Fibroblast of lung (primary cell): ENCODE measurements at regions not wholly inside any gene's neighbourhood (a gene's known extent, or its start where the extent isn't known, plus 50 kb on each side); places are given as distances from the start of the nearest gene placed in this dataset.
A peak's percentile ranks its signal among the peaks of the same experiment; 100 is the strongest.

ENCODE experiments used
- DNase-seq, 2 donors: peaks; one replicate each; pipeline versions ENCODE4 v3.0.0 to v3.0.0-alpha.2; 2010; ENCODE audit warnings: low read depth in 2 of 2
- H2AFZ ChIP-seq: 2 replicates; pipeline ENCODE4 v1.5.1; 2012; ENCODE audit warnings: low read length, control low read depth, inconsistent platforms
- H3K27ac ChIP-seq: 2 replicates; pipeline ENCODE4 v1.5.1; 2011; ENCODE audit warnings: low read length, control low read depth; ENCODE audit not compliant: insufficient read depth
- H3K27me3 ChIP-seq: 2 replicates; pipeline ENCODE4 v1.5.1; 2011; ENCODE audit warnings: mild to moderate bottlenecking, low read length; ENCODE audit not compliant: control insufficient read depth, insufficient read depth
- H3K36me3 ChIP-seq: 2 replicates; pipeline ENCODE4 v1.5.1; 2011; ENCODE audit warnings: low read length; ENCODE audit not compliant: control insufficient read depth, insufficient read depth
- H3K4me1 ChIP-seq: 2 replicates; pipeline ENCODE4 v1.5.1; 2011; ENCODE audit warnings: low read length; ENCODE audit not compliant: control insufficient read depth, insufficient read depth; ENCODE audit errors: extremely low read depth
- H3K4me2 ChIP-seq: 2 replicates; pipeline ENCODE4 v1.5.1; 2011; ENCODE audit warnings: low read length, control low read depth; ENCODE audit not compliant: insufficient read depth; ENCODE audit errors: extremely low read depth
- H3K4me3 ChIP-seq, 4 experiments: fragments of 200-600 bp in 1 of 4; sonication (generic) in 1 of 4; replicated peaks in 1 of 4; 2 replicates each; pipeline ENCODE4 v1.5.1; 2011 to 2016; ENCODE audit warnings: low read length in 4 of 4, low read depth in 3 of 4, mild to moderate bottlenecking in 3 of 4, control low read depth in 2 of 4, inconsistent platforms in 1 of 4, mixed read lengths in 1 of 4; ENCODE audit not compliant: insufficient read depth in 1 of 4; ENCODE audit errors: control extremely low read depth in 1 of 4
- H3K79me2 ChIP-seq: 2 replicates; pipeline ENCODE4 v1.5.1; 2012; ENCODE audit warnings: mild to moderate bottlenecking, low read length, inconsistent platforms; ENCODE audit not compliant: control insufficient read depth, insufficient read depth
- H3K9ac ChIP-seq: 2 replicates; pipeline ENCODE4 v1.5.1; 2011; ENCODE audit warnings: mild to moderate bottlenecking, low read length, control low read depth; ENCODE audit not compliant: insufficient read depth
- H3K9me3 ChIP-seq: 2 replicates; pipeline ENCODE4 v1.5.1; 2012; ENCODE audit warnings: low read depth, low read length; ENCODE audit not compliant: control insufficient read depth, insufficient read depth
- H4K20me1 ChIP-seq: 2 replicates; pipeline ENCODE4 v1.5.1; 2011; ENCODE audit warnings: low read length; ENCODE audit not compliant: control insufficient read depth, insufficient read depth; ENCODE audit errors: extremely low read depth
- EZH2 ChIP-seq: IDR thresholded peaks from 2 replicates; pipeline ENCODE4 v1.5.1; 2012; ENCODE audit warnings: low read length, control low read depth, mild to moderate bottlenecking; ENCODE audit errors: missing control alignments
- TF ChIP-seq, protein P1 (sequence below), 2 donors: IDR thresholded peaks in 1 of 2; conservative IDR thresholded peaks in 1 of 2; 1 replicate in 1 of 2; 2 replicates in 1 of 2; pipeline ENCODE4 v1.5.1; 2011 to 2012; ENCODE audit warnings: low read length in 2 of 2, control low read depth in 1 of 2, inconsistent platforms in 1 of 2, low read depth in 1 of 2, mild to moderate bottlenecking in 1 of 2

DNA sequence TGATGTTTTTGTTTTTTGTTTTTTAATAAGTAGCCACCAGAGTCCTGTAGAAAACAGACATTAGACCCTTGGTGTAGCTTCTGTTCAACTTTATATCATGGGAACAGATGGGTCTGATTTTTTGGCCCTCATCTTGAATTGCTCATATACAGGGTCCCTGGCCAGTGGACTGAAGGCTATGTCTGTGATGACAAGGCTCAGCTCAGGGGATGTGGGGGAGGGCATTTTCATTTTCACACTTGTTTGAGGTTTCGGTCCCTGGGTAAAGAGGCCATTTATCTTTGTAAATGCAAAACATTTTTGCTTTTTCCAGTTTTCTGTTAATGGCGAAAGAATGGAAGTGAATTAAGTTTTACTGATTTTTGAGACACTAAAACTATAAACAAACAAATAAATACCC lies 257.6 kb upstream of the PHYHIPL start:
- Histone ChIP-seq H3K4me3 (no peak overlapping the region), H3K9ac (no peak overlapping the region), H3K4me2 (no peak overlapping the region), H3K9me3 (no peaks in the 10 kb centered on the region), H3K36me3 (no peaks in the 10 kb centered on the region), H2AFZ (no peak overlapping the region), H3K79me2 (no peaks in the 10 kb centered on the region), H3K4me1 (peaks cover 7% of the 10 kb centered on the region), H3K27me3 (no peaks in the 10 kb centered on the region), H4K20me1 (no peaks in the 10 kb centered on the region), H3K27ac (no peak overlapping the region)
- DNase-seq, result no peak
- TF ChIP-seq, protein P1, sequence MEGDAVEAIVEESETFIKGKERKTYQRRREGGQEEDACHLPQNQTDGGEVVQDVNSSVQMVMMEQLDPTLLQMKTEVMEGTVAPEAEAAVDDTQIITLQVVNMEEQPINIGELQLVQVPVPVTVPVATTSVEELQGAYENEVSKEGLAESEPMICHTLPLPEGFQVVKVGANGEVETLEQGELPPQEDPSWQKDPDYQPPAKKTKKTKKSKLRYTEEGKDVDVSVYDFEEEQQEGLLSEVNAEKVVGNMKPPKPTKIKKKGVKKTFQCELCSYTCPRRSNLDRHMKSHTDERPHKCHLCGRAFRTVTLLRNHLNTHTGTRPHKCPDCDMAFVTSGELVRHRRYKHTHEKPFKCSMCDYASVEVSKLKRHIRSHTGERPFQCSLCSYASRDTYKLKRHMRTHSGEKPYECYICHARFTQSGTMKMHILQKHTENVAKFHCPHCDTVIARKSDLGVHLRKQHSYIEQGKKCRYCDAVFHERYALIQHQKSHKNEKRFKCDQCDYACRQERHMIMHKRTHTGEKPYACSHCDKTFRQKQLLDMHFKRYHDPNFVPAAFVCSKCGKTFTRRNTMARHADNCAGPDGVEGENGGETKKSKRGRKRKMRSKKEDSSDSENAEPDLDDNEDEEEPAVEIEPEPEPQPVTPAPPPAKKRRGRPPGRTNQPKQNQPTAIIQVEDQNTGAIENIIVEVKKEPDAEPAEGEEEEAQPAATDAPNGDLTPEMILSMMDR (conservative IDR thresholded peaks at IDR 0.05 in 1 of 2, IDR thresholded peaks at IDR 0.05 in 1 of 2; ENCODE audit: low read depth in 1 of 2, low read length in 2 of 2), result no peak
- no peak for TF ChIP-seq EZH2

DNA sequence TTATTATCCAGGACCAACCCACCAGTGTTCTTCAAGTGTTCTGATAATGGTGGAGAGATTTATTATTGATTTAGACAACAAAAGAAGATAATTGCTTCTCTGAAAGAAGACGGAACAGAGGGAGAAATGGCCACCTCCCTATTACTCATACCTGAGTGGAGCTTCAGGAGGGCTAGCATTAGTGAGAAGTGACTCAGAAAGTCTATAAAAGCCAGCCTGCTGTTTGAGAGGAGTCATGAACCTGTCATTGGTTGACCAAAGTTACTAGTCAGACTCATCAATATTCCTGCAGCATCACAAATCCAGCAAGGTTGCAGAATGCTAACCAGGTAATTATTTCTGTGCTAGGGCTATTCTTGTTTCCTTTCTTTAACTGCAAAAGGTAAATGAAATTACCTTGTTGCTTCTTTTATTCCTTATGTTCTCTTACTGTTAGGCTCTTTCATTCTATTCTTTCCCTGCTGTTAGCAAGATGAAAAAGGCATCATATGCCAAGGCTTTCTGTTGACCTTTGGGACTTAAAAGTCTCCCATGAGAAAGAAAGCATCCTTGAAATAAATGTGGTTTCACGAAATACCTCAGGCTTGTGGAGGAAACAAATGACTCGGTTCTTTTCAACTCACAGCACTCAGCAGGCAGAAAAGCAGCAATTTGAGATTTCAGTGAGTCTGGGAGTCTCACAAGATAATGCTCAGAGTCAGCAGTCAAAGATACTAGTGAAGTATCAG lies 256.4 kb upstream of the PHYHIPL start:
- H3K27me3 ChIP-seq, result no peaks in the 10 kb centered on the region
- no peak overlapping the region for H3K27ac ChIP-seq
- no peak overlapping the region for H3K4me3 ChIP-seq
- TF ChIP-seq, protein P1 (conservative IDR thresholded peaks at IDR 0.05 in 1 of 2, IDR thresholded peaks at IDR 0.05 in 1 of 2; ENCODE audit: low read depth in 1 of 2, low read length in 2 of 2), result no peak
- no peak for TF ChIP-seq EZH2
- no peaks in the 10 kb centered on the region for H3K36me3 ChIP-seq
- peak overlapping the region; percentile 48 for H3K4me2 ChIP-seq
- peaks cover 7% of the 10 kb centered on the region for H3K4me1 ChIP-seq
- H3K9ac ChIP-seq, result no peak overlapping the region
- H4K20me1 ChIP-seq, result no peaks in the 10 kb centered on the region
- H3K79me2 ChIP-seq, result no peaks in the 10 kb centered on the region
- DNase-seq, result peak; percentile 59 to 92
- H3K9me3 ChIP-seq, result no peaks in the 10 kb centered on the region
- H2AFZ ChIP-seq, result no peak overlapping the region

DNA sequence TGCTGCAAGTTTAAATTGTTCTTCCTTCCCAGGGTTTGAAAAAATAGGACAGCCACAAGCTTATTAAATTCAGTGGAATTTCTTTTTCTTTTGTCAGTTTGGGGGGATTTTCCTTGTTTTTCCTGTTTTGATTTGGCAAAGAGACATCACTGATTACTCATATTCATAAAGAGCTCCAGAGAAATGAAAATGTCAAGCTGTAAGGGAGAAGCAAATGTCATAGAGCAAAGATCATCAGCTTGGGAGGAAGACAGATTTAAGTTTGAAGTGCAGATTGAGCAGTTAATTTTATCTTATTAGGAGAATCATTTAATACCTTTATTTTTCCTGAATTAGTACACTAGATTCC lies 255.8 kb upstream of the PHYHIPL start:
- H3K36me3 ChIP-seq, result no peaks in the 10 kb centered on the region
- H3K4me2 ChIP-seq, result peak overlapping the region; percentile 48
- H3K9ac ChIP-seq, result no peak overlapping the region
- no peak overlapping the region for H3K4me3 ChIP-seq
- DNase-seq, result no peak
- H4K20me1 ChIP-seq, result no peaks in the 10 kb centered on the region
- no peaks in the 10 kb centered on the region for H3K27me3 ChIP-seq
- peaks cover 7% of the 10 kb centered on the region for H3K4me1 ChIP-seq
- no peak overlapping the region for H3K27ac ChIP-seq
- H3K9me3 ChIP-seq, result no peaks in the 10 kb centered on the region
- H2AFZ ChIP-seq, result no peak overlapping the region
- H3K79me2 ChIP-seq, result no peaks in the 10 kb centered on the region
- TF ChIP-seq EZH2, result no peak
- TF ChIP-seq, protein P1 (conservative IDR thresholded peaks at IDR 0.05 in 1 of 2, IDR thresholded peaks at IDR 0.05 in 1 of 2; ENCODE audit: low read depth in 1 of 2, low read length in 2 of 2), result no peak
